Stimulated activated naive B cell treated with anti-CD40 and anti-IgM and Interleukin-4, amounts not matched to agents 10 μg/mL and 1 μg/mL and 100 μg/mL, for 72 hours (primary cell): ENCODE measurements at regions not wholly inside any gene's neighbourhood (a gene's known extent, or its start where the extent isn't known, plus 50 kb on each side); places are given as distances from the start of the nearest gene placed in this dataset.
A peak's percentile ranks its signal among the peaks of the same experiment; 100 is the strongest.

Experiments used
- ATAC-seq, 2 donors: fragments of 150-1000 bp; cut with Tn5 transposase; replicated peaks; 2 replicates each; pipeline ENCODE4 v1.10.0; 2021; ENCODE audit warnings: moderate library complexity in 1 of 2
- DNase-seq: peaks from one replicate; pipeline ENCODE4 v3.0.0; 2021
- H3K27ac Mint-ChIP-seq: one replicate; pipeline ENCODE4 v1.8.0; 2022; ENCODE audit warnings: mild to moderate bottlenecking, mixed read lengths
- H3K27me3 Mint-ChIP-seq, 2 donors: one replicate each; pipeline ENCODE4 v1.8.0; 2022; ENCODE audit warnings: mixed read lengths in 2 of 2
- H3K36me3 Mint-ChIP-seq, 2 donors: one replicate each; pipeline ENCODE4 v1.8.0; 2022; ENCODE audit warnings: mixed read lengths in 2 of 2, mild to moderate bottlenecking in 1 of 2
- H3K4me1 Mint-ChIP-seq, 2 donors: one replicate each; pipeline ENCODE4 v1.8.0; 2022; ENCODE audit warnings: mixed read lengths in 2 of 2, mild to moderate bottlenecking in 1 of 2
- H3K4me3 Mint-ChIP-seq, 2 donors: one replicate each; pipeline ENCODE4 v1.8.0; 2022; ENCODE audit warnings: mild to moderate bottlenecking in 2 of 2, mixed read lengths in 2 of 2, moderate library complexity in 1 of 2
- H3K9me3 Mint-ChIP-seq, 2 donors: one replicate each; pipeline ENCODE4 v1.8.0; 2022; ENCODE audit warnings: mixed read lengths in 2 of 2, mild to moderate bottlenecking in 1 of 2

DNA sequence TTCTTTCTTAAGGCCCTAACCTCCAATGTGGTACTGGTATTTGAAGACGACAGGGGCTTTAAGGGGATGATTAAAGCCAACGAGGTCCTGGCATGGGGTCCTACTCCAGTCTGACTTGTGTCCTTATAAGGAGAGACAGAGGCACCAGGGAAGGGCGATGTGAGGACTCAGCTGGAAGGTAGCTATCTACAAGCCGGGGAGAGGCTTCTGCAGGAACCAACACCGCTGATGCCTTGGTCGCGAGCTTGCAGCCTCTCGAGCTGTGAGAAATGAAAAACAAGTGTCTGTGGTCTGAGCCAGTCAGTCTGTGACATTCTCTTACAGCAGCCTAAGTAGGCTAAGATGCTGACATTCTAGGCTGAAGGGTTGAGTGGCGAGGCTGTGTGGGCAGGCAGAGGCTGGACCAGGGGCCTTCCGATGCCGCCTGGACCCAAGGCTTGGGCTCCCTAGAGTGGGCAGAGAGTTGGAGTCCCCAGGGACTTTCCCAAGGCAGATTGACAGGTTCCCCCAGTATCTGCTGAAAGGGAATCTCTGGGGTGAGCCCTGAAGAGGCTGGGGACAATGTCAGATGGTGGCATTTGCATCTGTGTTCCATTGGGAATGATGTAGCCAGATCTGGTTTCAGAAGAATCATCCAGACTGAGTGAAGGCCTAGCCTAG, 322.9 kb upstream of the HS6ST1 start:
- DNase-seq = no peak
- Mint-ChIP-seq H3K4me3 (no peak overlapping the region), H3K27me3 (no peaks in the 10 kb centered on the region), H3K27ac (no peak overlapping the region), H3K9me3 (no peaks in the 10 kb centered on the region), H3K36me3 (no peaks in the 10 kb centered on the region), H3K4me1 (peaks cover 7 to 17% of the 10 kb centered on the region in 2 donors)
- ATAC-seq = no peak

DNA sequence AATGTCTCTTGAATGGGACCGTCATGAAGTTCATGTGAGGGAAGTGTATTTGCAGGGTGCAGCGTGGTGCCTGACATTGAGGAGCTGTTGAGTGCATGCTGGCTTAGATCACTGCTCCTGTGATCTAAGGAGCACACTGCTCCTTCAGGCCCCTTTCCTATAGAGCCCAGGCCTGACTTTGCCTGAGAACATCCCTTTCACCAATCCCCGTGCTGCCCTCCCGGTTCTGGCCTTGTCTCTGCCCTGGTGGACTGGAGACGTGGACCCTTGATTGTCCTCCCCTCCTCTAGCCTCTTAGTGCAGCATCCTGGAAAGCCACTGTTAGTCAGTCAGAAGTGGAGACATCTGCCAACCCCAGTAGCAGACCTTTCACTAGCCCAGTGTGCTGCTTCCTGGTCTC, 323.6 kb upstream of the HS6ST1 start:
- Mint-ChIP-seq H3K4me1 (peaks cover 7 to 17% of the 10 kb centered on the region in 2 donors), H3K27ac (no peak overlapping the region), H3K27me3 (no peaks in the 10 kb centered on the region), H3K9me3 (no peaks in the 10 kb centered on the region), H3K4me3 (no peak overlapping the region), H3K36me3 (no peaks in the 10 kb centered on the region)
- ATAC-seq (no peak), DNase-seq (no peak)

DNA sequence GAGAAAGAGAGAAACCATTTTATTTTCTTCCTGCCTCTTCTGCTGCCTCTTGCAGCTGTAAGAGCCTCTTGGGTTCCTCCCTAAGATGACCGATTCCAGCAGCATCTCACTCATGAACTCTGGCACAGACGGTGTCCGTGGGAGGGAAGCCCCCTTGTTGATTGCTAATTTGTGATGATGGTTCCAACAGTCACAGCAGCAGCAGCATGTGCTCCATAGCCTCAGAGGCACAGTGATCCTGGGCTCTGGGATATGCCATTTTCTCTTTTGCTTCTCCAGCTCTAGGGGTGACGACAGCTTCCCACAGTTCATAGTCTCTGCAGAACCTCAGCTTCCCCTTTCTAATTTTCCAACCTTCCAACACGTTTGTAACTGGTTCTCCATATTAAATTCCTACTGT, 324.2 kb upstream of the HS6ST1 start:
- no peak overlapping the region for H3K4me3 Mint-ChIP-seq
- H3K36me3 Mint-ChIP-seq = no peaks in the 10 kb centered on the region
- H3K4me1 Mint-ChIP-seq = peaks cover 7 to 15% of the 10 kb centered on the region in 2 donors
- H3K27ac Mint-ChIP-seq = no peak overlapping the region
- no peaks in the 10 kb centered on the region for H3K27me3 Mint-ChIP-seq
- H3K9me3 Mint-ChIP-seq = no peaks in the 10 kb centered on the region
- no peak for DNase-seq
- no peak for ATAC-seq

DNA sequence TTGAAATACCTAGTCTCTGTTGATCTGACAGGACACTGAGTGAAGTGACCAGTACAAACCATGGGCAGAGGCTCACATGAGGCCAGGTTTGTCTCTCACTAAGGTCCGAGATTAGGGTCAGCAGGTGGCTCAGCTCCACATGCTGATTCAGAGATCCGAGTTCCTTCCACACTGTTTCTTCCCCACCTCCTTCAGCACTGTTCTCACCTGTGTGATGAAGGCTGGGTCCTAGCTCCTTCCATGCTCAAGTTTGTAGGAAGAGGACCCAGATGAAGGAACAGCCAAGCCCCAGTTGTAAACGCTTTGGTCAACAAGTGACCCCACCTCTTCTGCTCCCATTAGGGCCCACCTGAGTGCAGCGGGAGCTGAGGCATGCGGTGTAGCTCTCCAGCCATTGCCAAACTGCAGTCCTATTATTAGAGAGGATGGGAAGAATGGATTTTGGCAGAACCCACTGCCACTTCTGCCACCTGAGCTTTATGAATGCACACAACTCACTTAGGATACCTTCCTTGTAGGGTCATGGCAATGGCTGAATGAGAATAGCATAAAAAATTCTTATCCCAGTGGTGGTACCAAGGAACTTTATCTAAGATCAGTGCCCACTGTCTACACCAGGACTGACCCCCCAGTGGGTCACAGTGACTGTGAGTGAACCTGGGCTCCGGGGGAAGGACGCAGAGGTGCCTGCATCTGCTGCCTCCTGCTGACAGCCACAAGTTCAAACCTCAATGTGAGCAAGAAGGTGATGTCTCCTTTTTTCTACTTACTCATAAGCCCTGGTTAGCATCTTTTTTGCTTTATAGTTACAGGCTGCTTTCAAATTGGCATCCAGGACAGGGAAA, 324.8 kb upstream of the HS6ST1 start:
- H3K4me1 Mint-ChIP-seq = peaks cover 7 to 9% of the 10 kb centered on the region in 2 donors
- H3K9me3 Mint-ChIP-seq = no peaks in the 10 kb centered on the region
- no peaks in the 10 kb centered on the region for H3K27me3 Mint-ChIP-seq
- H3K27ac Mint-ChIP-seq = no peak overlapping the region
- no peaks in the 10 kb centered on the region for H3K36me3 Mint-ChIP-seq
- no peak for DNase-seq
- ATAC-seq = no peak
- no peak overlapping the region for H3K4me3 Mint-ChIP-seq

DNA sequence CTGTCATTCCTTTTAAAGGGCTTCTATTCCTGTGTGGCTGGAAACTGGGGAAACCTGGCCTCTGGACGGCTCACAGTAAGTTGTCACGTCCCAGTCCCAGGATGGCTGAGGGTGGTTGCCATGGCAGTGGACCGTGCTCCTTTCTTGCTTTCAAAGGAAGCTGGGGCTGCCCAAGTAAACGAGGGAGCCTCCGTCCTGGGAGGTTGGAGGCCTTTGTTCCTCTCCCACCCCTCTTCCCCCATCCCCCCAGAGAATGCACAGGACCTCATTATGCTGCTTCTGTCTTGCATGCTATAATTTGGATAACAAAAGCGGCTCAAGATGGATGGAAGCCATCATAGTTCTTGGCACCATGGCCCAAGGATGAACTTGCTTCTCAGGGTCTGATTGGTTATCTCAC, 325.5 kb upstream of the HS6ST1 start:
- Mint-ChIP-seq H3K36me3 (no peaks in the 10 kb centered on the region), H3K9me3 (no peaks in the 10 kb centered on the region), H3K4me1 (peaks cover 2 to 3% of the 10 kb centered on the region in 2 donors)

DNA sequence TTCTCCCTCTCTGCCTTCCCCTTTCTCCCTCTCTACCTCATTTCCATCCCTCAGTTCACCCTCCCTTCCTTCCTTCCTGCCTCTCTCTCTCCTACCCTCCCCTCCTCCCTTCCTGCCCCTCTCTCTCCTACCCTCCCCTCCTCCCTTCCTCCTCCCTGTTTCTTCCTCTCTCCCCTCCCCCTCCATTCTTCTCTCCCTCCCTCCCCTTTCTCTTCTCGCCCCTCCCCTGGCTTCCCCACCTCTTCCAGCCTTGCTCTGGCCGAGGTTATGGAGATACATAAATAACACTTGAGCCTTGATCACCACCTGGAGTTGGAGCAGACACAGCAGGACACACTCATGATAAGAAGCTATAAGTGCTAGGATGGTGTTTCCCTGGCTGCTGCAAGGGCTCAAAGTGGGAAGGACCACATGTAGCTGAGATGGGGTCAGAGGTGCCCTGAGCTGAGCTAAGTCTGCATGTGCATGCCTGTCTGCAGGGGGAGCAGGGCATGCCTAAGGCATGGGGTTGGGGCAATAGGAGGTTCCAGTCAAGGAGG, 326.1 kb upstream of the HS6ST1 start:
- no peak overlapping the region for H3K27ac Mint-ChIP-seq
- H3K9me3 Mint-ChIP-seq = no peaks in the 10 kb centered on the region
- peaks cover 0 to 3% of the 10 kb centered on the region in 2 donors for H3K4me1 Mint-ChIP-seq
- ATAC-seq = no peak
- no peaks in the 10 kb centered on the region for H3K36me3 Mint-ChIP-seq
- H3K27me3 Mint-ChIP-seq = no peaks in the 10 kb centered on the region
- no peak for DNase-seq
- H3K4me3 Mint-ChIP-seq = no peak overlapping the region

More for the DNA sequence above, 325.5 kb upstream of the HS6ST1 start:
- Mint-ChIP-seq H3K27me3 (no peaks in the 10 kb centered on the region), H3K27ac (no peak overlapping the region), H3K4me3 (no peak overlapping the region)
- ATAC-seq (no peak), DNase-seq (no peak)

DNA sequence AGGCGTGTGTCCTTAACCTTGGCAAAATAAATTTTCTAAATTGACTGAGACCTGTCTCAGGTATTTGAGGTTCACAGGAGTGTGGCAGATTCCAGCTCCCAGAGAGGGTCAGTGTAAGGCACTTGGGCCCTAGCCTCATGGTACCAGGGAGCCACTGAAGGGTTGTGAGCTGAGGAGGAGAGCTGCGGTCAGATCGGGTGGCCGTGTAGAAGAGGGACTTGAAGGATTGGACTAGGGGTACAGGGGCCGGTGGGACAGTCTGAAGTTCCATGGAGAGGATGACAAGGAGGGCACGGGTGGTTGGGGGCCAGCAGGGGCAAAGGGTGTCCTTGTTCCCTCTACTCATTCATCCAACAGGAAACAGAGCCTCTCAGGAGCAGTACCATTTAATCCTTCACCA, 327.0 kb upstream of the HS6ST1 start:
- no peaks in the 10 kb centered on the region for H3K9me3 Mint-ChIP-seq
- peaks cover 0 to 3% of the 10 kb centered on the region in 2 donors for H3K4me1 Mint-ChIP-seq
- no peak overlapping the region for H3K4me3 Mint-ChIP-seq
- no peak overlapping the region for H3K27ac Mint-ChIP-seq
- H3K36me3 Mint-ChIP-seq = no peaks in the 10 kb centered on the region
- no peaks in the 10 kb centered on the region for H3K27me3 Mint-ChIP-seq
- ATAC-seq = no peak
- no peak for DNase-seq

DNA sequence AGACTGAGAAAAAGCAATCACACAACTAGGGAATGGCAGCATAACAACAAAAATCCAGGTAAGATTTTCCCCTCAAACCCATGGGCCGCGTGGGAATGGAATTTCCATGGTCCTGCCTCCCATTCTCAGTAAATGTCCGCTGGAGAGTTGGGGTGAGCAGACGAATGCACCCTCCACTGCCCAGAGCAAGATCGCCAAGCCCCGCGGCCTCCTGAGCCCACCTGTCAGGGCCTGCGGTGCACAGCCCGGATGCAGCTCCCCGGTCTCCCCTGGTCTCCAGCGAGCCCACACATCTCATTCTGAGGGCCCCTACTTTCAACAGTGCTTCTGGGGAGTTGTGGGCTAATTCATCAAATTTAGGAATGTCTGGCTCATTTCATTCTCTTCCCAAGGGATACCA, 327.4 kb upstream of the HS6ST1 start:
- H3K27me3 Mint-ChIP-seq = no peaks in the 10 kb centered on the region
- no peak overlapping the region for H3K4me3 Mint-ChIP-seq
- DNase-seq (no peak), ATAC-seq (no peak)
- H3K9me3 Mint-ChIP-seq = no peaks in the 10 kb centered on the region
- H3K4me1 Mint-ChIP-seq = peaks cover 0 to 3% of the 10 kb centered on the region in 2 donors
- no peaks in the 10 kb centered on the region for H3K36me3 Mint-ChIP-seq
- no peak overlapping the region for H3K27ac Mint-ChIP-seq

DNA sequence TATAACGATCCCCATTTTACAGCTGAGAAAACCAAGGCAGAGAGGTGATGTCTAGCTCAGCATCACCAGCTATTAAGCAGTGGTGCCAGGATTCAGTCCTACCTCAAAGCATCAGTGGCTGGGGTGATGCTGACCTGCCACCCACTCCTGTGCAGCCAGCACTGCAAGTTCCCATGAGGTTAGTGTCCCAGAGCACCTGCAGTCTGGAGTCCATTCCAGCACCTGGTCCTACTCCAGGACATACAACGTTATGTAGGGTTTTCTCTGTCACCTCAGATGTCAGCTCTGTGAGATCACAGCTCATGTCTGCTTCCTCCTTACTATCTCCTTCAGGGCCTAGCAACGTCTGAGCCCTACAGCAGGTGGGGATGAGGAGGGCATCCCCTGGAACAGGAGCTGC, 328.0 kb upstream of the HS6ST1 start:
- no peak for DNase-seq
- Mint-ChIP-seq H3K4me1 (peaks cover 0 to 3% of the 10 kb centered on the region in 2 donors), H3K27ac (no peak overlapping the region), H3K9me3 (no peaks in the 10 kb centered on the region), H3K36me3 (no peaks in the 10 kb centered on the region), H3K4me3 (no peak overlapping the region), H3K27me3 (no peaks in the 10 kb centered on the region)
- ATAC-seq = no peak

DNA sequence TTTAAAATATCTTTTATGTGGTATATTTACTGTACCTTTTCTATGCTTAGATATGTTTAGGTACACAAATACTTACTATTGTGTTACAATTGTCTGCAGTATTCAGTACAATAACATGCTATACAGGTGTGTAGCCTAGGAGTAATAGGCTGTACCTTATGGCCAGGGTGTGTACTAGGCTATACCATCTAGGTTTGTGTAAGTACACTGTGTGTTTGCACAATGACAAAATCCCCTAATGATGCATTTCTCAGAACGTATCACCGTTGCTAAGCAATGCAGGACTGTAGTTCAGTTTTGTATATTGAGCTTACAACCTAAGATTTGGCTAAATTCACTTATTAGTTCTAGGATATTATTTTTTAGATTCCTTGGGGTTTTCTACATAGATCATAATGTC, 332.3 kb upstream of the HS6ST1 start:
- H3K27ac Mint-ChIP-seq = no peak overlapping the region
- no peak for ATAC-seq
- DNase-seq = no peak
- no peaks in the 10 kb centered on the region for H3K27me3 Mint-ChIP-seq
- peaks cover 0 to 9% of the 10 kb centered on the region in 2 donors for H3K36me3 Mint-ChIP-seq
- H3K9me3 Mint-ChIP-seq = peaks cover 0 to 5% of the 10 kb centered on the region in 2 donors
- no peak overlapping the region for H3K4me3 Mint-ChIP-seq
- peaks cover 14 to 19% of the 10 kb centered on the region in 2 donors for H3K4me1 Mint-ChIP-seq

DNA sequence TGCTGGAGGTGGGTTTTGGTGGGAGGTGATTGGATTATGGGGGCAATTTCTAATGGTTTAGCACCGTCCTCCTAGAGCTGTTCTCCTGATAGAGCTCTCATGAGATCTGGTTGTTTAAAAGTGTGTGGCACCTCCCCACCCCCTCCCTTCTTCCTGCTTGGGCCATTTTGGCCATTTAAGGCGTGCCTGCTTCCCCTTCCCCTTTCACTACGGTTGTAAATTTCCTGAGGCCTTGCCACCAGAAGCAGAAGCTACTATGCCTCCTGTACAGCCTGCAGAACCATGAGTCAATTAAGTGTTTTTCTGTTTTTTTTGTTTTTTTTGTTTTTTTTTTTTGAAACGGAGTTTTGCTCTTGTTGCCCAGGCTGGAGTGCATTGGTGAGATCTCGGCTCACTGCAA, 335.7 kb upstream of the HS6ST1 start:
- peak; percentile 98 to 99 for ATAC-seq
- Mint-ChIP-seq H3K27ac (peak overlapping the region; percentile 80), H3K36me3 (peaks cover 0 to 12% of the 10 kb centered on the region in 2 donors), H3K9me3 (peaks cover 0 to 10% of the 10 kb centered on the region in 2 donors), H3K4me3 (peak overlapping the region; percentile 16 to 39), H3K27me3 (no peaks in the 10 kb centered on the region), H3K4me1 (peaks cover 14 to 19% of the 10 kb centered on the region in 2 donors)
- DNase-seq = peak; percentile 33

DNA sequence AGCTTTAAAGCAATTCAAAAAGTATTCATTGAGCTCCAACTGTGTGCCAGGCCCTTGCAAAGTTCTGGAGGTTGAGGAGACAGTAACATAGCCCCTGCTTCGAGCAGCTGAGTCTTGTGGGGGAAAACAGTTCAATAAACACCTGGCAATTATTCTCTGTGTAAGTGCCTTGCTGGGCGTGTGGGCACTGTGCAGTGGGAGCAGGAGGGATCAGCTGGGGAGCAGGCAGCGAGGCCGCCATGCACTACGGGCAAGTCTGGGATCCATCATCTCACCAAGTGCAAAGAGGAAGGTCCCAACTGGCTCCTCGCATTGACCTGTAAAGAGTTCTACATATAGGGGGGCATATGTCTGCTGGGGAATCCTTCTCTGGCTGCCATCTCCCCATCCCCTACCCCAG, 342.2 kb upstream of the HS6ST1 start:
- DNase-seq (no peak), ATAC-seq (no peak)
- H3K4me3 Mint-ChIP-seq = no peak overlapping the region
- peaks cover 0 to under 1% of the 10 kb centered on the region in 2 donors for H3K4me1 Mint-ChIP-seq
- peaks cover 18 to 20% of the 10 kb centered on the region in 2 donors for H3K27me3 Mint-ChIP-seq
- peaks cover 0 to 8% of the 10 kb centered on the region in 2 donors for H3K36me3 Mint-ChIP-seq
- peaks cover 0 to 5% of the 10 kb centered on the region in 2 donors for H3K9me3 Mint-ChIP-seq
- H3K27ac Mint-ChIP-seq = no peak overlapping the region

DNA sequence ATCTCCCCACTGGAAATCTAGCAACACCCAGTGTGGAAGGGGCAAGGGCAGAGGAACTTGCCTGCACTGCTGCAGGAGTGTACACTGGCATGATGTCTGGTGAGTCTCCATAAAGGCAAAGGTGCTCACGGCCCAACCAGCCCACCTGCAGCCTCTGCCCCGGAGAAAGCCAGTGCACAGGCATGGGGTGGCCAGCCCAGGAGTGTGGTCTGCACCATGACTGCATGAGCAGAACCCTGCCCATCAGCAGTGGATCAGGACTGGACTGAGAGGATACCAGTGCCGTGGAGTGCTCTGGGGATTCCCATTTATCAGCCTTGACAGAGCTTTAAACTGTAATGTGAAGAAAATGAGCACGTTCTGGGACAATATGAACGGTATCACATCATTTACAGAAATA, 342.6 kb upstream of the HS6ST1 start:
- Mint-ChIP-seq H3K36me3 (peaks cover 0 to 8% of the 10 kb centered on the region in 2 donors), H3K27me3 (peaks cover 23 to 24% of the 10 kb centered on the region in 2 donors), H3K4me3 (no peak overlapping the region), H3K27ac (no peak overlapping the region), H3K9me3 (peaks cover 0 to 5% of the 10 kb centered on the region in 2 donors), H3K4me1 (no peaks in the 10 kb centered on the region)
- ATAC-seq (no peak), DNase-seq (no peak)

DNA sequence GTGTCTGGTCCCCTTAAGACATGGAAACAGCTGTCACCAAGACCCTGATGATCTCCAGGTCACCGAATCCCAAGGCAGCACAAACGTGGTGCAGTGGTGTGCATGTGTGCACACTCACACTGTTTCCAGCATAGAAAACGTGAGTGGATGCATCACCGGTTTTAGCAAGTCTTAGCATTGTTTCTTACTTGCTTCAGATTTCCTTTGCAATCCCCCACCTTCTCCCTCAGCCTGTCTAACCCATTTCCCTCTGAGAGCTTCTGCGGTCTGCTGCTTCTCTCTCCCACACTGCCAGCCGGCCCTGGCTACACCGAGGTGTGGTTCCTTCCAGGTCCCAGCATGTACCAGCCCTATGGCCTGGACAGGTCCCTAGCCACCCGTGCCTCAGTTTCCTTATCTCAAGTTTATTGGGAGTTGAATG, 343.4 kb upstream of the HS6ST1 start:
- peaks cover 0 to 8% of the 10 kb centered on the region in 2 donors for H3K36me3 Mint-ChIP-seq
- ATAC-seq = no peak
- H3K27me3 Mint-ChIP-seq = peaks cover 29% of the 10 kb centered on the region in 2 donors
- no peak for DNase-seq
- H3K4me3 Mint-ChIP-seq = no peak overlapping the region
- peaks cover 0 to 5% of the 10 kb centered on the region in 2 donors for H3K9me3 Mint-ChIP-seq
- H3K4me1 Mint-ChIP-seq = no peaks in the 10 kb centered on the region
- no peak overlapping the region for H3K27ac Mint-ChIP-seq
